Keratinocyte (primary cell): ENCODE measurements at regions not wholly inside any gene's neighbourhood (a gene's known extent, or its start where the extent isn't known, plus 50 kb on each side); places are given as distances from the start of the nearest gene placed in this dataset.

Experiments
- DNase-seq: peaks from one replicate; pipeline ENCODE4 v3.0.0-alpha.2; 2011; ENCODE audit warnings: low read depth, missing footprints, low spot score
- FAIRE-seq: peaks from 2 replicates; lab custom pipeline; 2011; peaks lifted over from hg19 to GRCh38; lab: Jason Lieb, UNC
- H2AFZ ChIP-seq: 2 replicates; pipeline ENCODE4 v1.6.0; 2012; ENCODE audit warnings: low read length, control low read depth, inconsistent platforms; ENCODE audit not compliant: control insufficient read depth
- H3K27ac ChIP-seq: 2 replicates; pipeline ENCODE4 v1.5.1; 2011; ENCODE audit warnings: low read length; ENCODE audit not compliant: control insufficient read depth, insufficient read depth
- H3K27me3 ChIP-seq: 3 replicates; pipeline ENCODE4 v1.6.0; 2011; ENCODE audit warnings: low read length; ENCODE audit not compliant: control insufficient read depth, insufficient read depth; ENCODE audit errors: extremely low read depth
- H3K36me3 ChIP-seq, 2 experiments: 2 replicates in 1 of 2; 3 replicates in 1 of 2; pipeline ENCODE4 v1.5.1; 2011; ENCODE audit warnings: low read length in 2 of 2, mild to moderate bottlenecking in 1 of 2; ENCODE audit not compliant: control insufficient read depth in 2 of 2, insufficient read depth in 2 of 2; ENCODE audit errors: extremely low read depth in 1 of 2
- H3K4me1 ChIP-seq: 3 replicates; pipeline ENCODE4 v1.5.1; 2011; ENCODE audit warnings: low read length; ENCODE audit not compliant: control insufficient read depth, insufficient read depth; ENCODE audit errors: extremely low read depth
- H3K4me2 ChIP-seq: 3 replicates; pipeline ENCODE4 v1.6.0; 2011; ENCODE audit warnings: low read depth, low read length; ENCODE audit not compliant: control insufficient read depth, insufficient read depth; ENCODE audit errors: extremely low read depth
- H3K4me3 ChIP-seq, 3 experiments: fragments of 200-600 bp in 1 of 3; sonication (generic) in 1 of 3; 2 replicates in 2 of 3; 3 replicates in 1 of 3; pipeline ENCODE4 v1.5.1; 2011 to 2016; ENCODE audit warnings: low read length in 3 of 3, mild to moderate bottlenecking in 3 of 3, control low read depth in 2 of 3, inconsistent platforms in 1 of 3, low read depth in 1 of 3, mixed read lengths in 1 of 3, mixed run types in 1 of 3, moderate library complexity in 1 of 3; ENCODE audit not compliant: control insufficient read depth in 2 of 3, insufficient read depth in 2 of 3; ENCODE audit errors: extremely low read depth in 1 of 3
- H3K79me2 ChIP-seq: 2 replicates; pipeline ENCODE4 v1.6.0; 2012; ENCODE audit warnings: low read length; ENCODE audit not compliant: control insufficient read depth, insufficient read depth
- H3K9ac ChIP-seq: 3 replicates; pipeline ENCODE4 v1.6.0; 2011; ENCODE audit warnings: low read length; ENCODE audit not compliant: control insufficient read depth, insufficient read depth; ENCODE audit errors: extremely low read depth
- H3K9me1 ChIP-seq: 3 replicates; pipeline ENCODE4 v1.6.0; 2011; ENCODE audit warnings: low read length; ENCODE audit not compliant: control insufficient read depth, insufficient read depth; ENCODE audit errors: extremely low read depth
- H3K9me3 ChIP-seq: 2 replicates; pipeline ENCODE4 v1.5.1; 2012; ENCODE audit warnings: low read depth, low read length; ENCODE audit not compliant: control insufficient read depth
- H4K20me1 ChIP-seq: 3 replicates; pipeline ENCODE4 v1.6.0; 2011; ENCODE audit warnings: low read length; ENCODE audit not compliant: control insufficient read depth, insufficient read depth; ENCODE audit errors: extremely low read depth
- CTCF ChIP-seq, 3 experiments: IDR thresholded peaks in 1 of 3; conservative IDR thresholded peaks in 1 of 3; optimal IDR thresholded peaks in 1 of 3; 2 replicates in 2 of 3; 3 replicates in 1 of 3; pipeline versions ENCODE3 to v1.5.1; 2011; ENCODE audit warnings: low read length in 3 of 3, mild to moderate bottlenecking in 3 of 3, moderate library complexity in 2 of 3, control low read depth in 1 of 3, inconsistent platforms in 1 of 3; ENCODE audit not compliant: insufficient read depth in 2 of 3; ENCODE audit errors: extremely low read depth in 1 of 3
- EZH2 ChIP-seq: IDR thresholded peaks from one replicate; pipeline ENCODE4 v1.6.1; 2012; ENCODE audit warnings: inconsistent platforms, mild to moderate bottlenecking, low read length, moderate library complexity
- dilution Hi-C: fragments of 300-500 bp; cut with MboI; formaldehyde crosslinking; loops from one replicate; pipeline ENCODE4 v1.7.0; 2020; ENCODE audit warnings: low sequenced_read_pairs; ENCODE audit not compliant: extremely low pct_ligation_motif_present

- DNase-seq (no peak), FAIRE-seq (no peak)
- no peak overlapping the region for H3K9ac ChIP-seq
- H3K9me3 ChIP-seq, result no peaks in the 10 kb centered on the region
- no peaks in the 10 kb centered on the region for H3K79me2 ChIP-seq
- no peaks in the 10 kb centered on the region for H3K9me1 ChIP-seq
- dilution Hi-C loops, result no loop called here
- H3K27ac ChIP-seq, result no peak overlapping the region
- H3K4me3 ChIP-seq, result no peak overlapping the region
- peaks cover 5% of the 10 kb centered on the region for H3K27me3 ChIP-seq
- H3K36me3 ChIP-seq, result no peaks in the 10 kb centered on the region
- H3K4me1 ChIP-seq, result no peaks in the 10 kb centered on the region
- no peak overlapping the region for H3K4me2 ChIP-seq
- no peak overlapping the region for H2AFZ ChIP-seq
- H4K20me1 ChIP-seq, result no peaks in the 10 kb centered on the region
- no peak for TF ChIP-seq CTCF (optimal IDR thresholded peaks at IDR 0.05 in 1 of 3, IDR thresholded peaks at IDR 0.05 in 1 of 3, conservative IDR thresholded peaks at IDR 0.05 in 1 of 3; ENCODE audit: extremely low read depth in 1 of 3, insufficient read depth in 2 of 3, low read length in 3 of 3)
- TF ChIP-seq EZH2, result no peak
These were observed 232.4 kb upstream of the PROK2 start for GRCh38 chr3:72017311-72017710.

GRCh38 chr3:72015463-72015862 lies 230.5 kb upstream of the PROK2 start:
- no peak for FAIRE-seq
- Histone ChIP-seq H3K79me2 (no peaks in the 10 kb centered on the region), H3K27me3 (peaks cover 14% of the 10 kb centered on the region), H4K20me1 (no peaks in the 10 kb centered on the region), H3K4me3 (no peak overlapping the region), H3K4me1 (no peaks in the 10 kb centered on the region), H2AFZ (no peak overlapping the region), H3K9me3 (no peaks in the 10 kb centered on the region), H3K4me2 (no peak overlapping the region), H3K9me1 (no peaks in the 10 kb centered on the region), H3K9ac (no peak overlapping the region), H3K36me3 (no peaks in the 10 kb centered on the region), H3K27ac (no peak overlapping the region)
- dilution Hi-C loops, result no loop called here
- TF ChIP-seq CTCF (optimal IDR thresholded peaks at IDR 0.05 in 1 of 3, IDR thresholded peaks at IDR 0.05 in 1 of 3, conservative IDR thresholded peaks at IDR 0.05 in 1 of 3; ENCODE audit: extremely low read depth in 1 of 3, insufficient read depth in 2 of 3, low read length in 3 of 3) (no peak), EZH2 (no peak)
- no peak for DNase-seq
